ENCODE measurements at regions not wholly inside any gene's neighbourhood (a gene's known extent, or its start where the extent isn't known, plus 50 kb on each side); places are given as distances from the start of the nearest gene placed in this dataset.
"Not testable (repeated sequence)": the region's sequence is repeated elsewhere in the genome, so short reads cannot be mapped to it uniquely, and the experiment has no call there.

DNA sequence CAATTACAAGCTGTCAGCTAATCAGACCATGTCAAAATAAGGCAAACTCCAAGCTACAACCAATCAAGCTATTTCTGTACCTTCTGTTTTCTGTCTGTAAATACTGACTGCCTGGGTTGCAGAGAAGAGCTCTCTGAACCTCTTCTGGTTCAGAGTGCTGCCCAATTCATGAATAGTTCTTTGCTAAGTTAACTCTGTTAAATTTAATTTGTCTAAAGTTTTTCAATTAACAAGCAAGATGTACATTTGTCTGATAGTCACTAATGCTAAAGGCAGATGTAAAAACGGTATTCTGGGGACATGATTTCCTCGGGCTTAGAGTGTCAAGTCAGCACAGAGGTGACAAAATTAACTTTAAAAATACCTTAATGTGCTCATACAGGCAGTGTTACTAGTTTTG lies 408.3 kb upstream of the CLINT1 start:
- intact Hi-C loops (cut with micrococcal nuclease), result no loop called here

DNA sequence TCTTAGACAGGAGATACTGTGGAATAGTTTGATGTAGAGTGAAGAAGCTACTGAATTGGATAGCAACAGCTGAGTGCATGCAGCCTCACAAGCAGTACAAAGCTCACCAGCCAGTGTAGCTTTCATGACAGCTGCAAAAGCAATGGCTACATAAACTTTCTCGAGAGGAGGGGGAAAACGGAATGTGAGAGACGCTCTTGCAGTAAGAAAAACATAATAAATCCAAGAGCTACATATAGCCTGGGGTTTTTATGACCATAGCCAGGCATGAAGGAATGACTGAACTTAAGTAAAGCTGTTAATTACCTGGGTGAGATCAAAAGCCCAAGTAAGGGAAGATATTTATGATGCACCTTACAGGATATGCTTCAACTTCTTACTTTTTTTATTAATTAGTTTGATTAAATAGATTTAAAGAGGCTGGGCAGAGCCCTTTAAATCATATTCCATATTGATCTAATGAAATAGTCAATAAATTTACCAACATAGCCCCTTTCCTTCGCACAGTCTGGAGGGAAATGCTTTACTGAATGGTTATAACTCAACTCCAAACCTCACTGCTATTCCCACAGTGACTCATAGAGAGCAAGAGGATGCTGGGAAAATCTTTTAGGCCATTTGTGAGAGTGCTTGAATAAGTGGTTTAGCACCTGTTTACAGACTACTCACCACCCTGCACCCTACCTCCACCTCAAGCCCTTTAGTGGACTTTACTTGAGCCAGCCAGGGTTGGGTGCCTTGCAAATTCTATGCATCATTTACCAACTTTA lies 407.2 kb upstream of the CLINT1 start:
- intact Hi-C loops (cut with micrococcal nuclease), result no loop called here

GRCh38 chr5:158265346-158265745 lies 406.4 kb upstream of the CLINT1 start:
- intact Hi-C loops (cut with micrococcal nuclease), result no loop called here

GRCh38 chr5:158264264-158264663 lies 405.3 kb upstream of the CLINT1 start:
- intact Hi-C loops (cut with micrococcal nuclease), result no loop called here

- intact Hi-C loops (cut with micrococcal nuclease), result no loop called here
Observed at GRCh38 chr5:158261674-158262367, 402.9 kb upstream of the CLINT1 start.

DNA sequence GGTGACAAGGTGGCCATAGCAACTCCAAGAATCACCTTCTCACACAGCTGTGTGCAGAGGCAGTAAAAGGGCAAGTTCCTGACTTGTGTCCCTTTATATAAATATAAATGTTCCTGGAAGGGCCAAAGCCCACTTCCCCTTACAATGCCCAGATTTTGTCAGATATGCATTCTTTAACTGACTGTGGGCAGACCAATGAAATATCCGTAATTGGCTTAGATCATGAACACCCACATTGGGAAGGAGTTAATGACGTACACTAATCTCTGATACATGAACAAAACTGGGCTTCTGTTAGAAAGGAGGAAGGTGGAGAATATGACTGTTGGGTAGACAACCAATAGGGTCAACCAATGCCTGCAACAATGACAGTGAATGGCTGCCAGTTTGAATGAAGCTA lies 397.2 kb upstream of the CLINT1 start:
- intact Hi-C loops (cut with micrococcal nuclease), result no loop called here

DNA sequence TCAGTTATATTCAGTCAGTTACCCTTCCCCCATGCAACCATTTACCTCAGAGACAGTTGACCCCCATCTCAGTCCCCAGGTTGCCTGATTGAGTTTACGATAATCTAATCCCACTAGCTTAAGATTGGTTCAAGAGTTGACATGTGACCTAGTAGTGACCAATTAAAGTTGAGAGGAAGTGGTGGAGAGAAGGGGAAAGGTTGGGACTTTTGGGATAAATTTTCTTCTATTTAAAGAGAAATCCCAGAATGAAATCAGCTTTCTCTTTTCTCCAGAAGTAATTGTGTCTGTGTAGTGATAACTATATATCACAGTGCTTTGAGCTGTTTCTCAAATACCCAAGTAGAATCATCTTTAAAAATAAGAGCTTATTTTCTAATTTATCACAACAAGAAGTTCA lies 396.7 kb upstream of the CLINT1 start:
- intact Hi-C loops (cut with micrococcal nuclease), result no loop called here

- intact Hi-C loops (cut with micrococcal nuclease), result no loop called here
Observed at GRCh38 chr5:158246661-158247060, 387.7 kb upstream of the CLINT1 start.

DNA sequence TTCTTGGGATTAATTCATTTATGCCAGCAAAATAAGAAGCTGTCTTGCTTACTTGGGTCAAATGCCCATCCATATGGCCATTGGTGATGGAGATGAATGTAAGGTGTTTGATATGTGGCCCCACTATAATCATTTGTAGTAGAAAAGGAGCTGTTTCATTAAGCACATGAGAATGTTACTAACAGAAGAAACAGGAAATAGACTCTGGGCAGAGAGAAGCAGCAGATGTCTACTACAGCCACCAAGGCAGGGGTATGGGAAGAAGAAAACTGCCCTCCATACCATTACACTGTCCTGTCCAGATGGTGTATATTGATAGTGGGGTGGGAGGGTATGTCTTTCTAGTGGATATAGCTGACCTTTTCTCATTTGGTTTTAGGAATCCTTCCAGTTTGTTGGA lies 386.6 kb upstream of the CLINT1 start:
- intact Hi-C loops (cut with micrococcal nuclease), result no loop called here

GRCh38 chr5:158244882-158245281 lies 385.9 kb upstream of the CLINT1 start:
- intact Hi-C loops (cut with micrococcal nuclease), result no loop called here

- intact Hi-C loops (cut with micrococcal nuclease), result no loop called here
Observed at GRCh38 chr5:158236511-158237335, 377.8 kb upstream of the CLINT1 start.

DNA sequence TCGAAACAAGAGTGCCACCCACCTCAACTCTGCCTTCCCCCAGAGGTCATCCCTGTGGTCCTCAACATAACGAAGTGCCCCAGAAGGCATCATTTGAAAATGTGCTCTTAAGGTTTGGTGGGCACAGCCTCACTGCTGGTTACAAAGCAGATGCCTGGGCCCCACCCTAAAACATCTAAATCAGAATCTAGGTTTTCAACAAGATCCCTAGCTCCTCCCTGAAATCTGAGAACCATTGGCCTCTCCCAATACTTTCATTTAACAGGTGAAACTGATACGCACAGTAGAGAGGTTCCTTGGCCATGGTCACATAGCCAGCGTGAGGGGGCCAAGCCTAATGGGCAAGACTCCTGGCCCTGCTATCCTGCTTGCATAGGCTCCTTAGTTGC lies 376.2 kb upstream of the CLINT1 start:
- intact Hi-C loops (cut with micrococcal nuclease), result no loop called here

DNA sequence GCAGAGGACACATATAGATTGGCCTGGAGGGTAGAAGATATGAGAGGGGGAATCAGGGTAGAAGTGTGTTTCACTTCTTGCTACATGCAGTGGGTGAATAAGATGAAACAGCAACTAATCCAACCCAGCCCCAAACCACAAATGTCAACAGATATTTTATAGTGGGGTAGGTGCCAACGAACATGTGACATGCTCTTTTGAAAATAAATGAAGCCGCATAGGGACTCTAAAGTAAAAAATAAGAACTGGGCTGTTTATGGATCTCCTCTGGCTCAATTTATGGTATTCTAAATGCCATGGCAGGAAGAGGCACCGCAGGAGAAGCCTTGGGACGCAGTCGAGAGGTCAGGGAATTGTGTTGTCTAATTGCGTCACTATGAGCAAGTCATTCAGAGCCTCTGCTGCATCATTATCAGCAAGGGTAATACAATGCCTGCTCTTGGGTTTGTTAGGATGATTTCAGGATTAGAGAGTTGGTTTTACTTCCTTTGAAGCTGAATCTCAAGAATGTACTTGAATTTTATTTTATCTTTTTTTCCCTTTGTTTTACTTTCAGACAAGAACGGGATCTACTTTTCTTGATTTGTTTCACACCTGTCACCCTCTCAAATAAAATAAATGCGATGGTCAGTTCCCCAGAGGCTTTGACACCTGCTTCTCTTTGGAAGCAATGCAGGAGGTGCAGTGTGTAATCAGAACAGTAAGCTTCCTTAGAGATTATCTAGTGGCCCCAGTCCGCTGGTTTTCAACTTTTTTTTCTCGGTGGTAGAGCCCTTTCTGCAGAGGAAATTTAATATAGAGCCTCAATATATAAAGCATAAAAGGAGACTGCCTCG lies 375.6 kb upstream of the CLINT1 start:
- intact Hi-C loops (cut with micrococcal nuclease), result no loop called here

DNA sequence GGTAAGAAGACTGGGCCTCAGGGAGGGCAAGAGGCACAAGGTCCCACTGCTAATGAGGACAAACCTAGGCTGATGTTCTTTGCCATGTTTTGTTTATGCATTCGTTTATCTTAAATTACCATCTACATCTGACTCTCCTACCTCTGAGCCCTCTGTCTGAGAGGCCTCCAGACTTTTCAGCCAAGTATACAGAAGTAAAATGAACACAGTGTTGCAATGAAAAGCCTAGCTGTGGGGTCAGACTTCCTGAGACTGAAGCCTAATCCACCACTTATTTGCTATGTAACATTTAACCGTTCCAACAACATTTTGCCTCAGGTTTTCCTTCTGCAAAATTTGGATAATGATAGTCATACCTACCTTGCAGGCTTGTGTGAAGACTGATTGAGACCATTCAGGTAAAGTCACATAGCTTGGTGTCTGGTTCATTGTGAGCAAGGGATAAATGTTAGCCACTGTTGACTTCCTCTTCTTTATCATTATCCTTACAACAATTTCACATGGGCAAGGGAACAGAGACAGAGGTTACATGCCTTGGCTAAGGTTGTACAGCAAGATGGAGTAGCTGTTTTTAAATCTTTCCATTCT lies 374.9 kb upstream of the CLINT1 start:
- intact Hi-C loops (cut with micrococcal nuclease), result no loop called here

- intact Hi-C loops (cut with micrococcal nuclease), result not testable (repeated sequence)
Observed at GRCh38 chr5:158227314-158227713, 368.4 kb upstream of the CLINT1 start.

GRCh38 chr5:158226496-158226895 lies 367.6 kb upstream of the CLINT1 start:
- intact Hi-C loops (cut with micrococcal nuclease), result no loop called here

DNA sequence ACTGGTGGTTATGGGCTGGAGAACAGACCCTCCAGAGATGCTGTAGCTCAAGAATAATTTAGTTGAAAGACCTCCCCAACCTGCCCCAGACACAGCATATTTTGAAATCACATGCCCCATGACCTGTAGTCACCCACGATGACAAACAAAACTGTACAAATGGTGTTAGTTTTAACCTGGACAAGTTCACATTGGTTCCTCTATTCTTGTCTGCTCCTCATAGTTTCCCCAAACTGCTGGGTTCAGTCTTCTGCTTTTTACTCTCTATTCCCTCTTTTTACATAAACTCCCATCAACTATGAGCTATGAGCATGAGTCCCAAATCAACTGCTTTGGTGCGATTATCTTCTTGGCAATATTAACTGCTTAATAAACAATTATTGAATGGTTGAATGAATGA lies 365.3 kb upstream of the CLINT1 start:
- intact Hi-C loops (cut with micrococcal nuclease), result no loop called here

DNA sequence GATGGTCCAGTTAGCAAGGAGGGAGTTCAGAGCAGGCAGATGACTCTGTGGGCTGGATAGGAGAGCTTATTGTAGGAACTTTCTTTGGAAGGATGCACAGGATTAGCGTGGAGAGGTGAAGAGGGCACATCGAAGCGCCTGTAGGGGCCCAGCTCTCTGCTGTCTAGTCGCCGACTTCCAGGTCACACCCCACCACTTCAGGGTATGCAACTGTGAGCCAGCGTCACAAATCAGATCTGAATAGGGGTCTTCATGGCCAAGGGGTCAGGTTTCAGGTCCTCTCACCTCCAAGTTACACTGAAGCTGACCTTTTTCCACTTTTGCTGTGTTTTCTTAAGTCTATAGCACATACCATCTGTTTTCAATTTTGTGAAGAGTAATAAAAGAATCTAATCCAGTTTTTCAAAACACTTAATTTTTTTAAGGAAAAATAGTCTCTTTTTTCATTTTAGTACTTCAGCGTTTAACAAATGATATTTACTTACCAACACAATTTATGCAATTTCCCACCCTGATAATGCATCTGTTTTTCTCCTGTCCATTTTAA lies 364.2 kb upstream of the CLINT1 start:
- intact Hi-C loops (cut with micrococcal nuclease), result no loop called here

GRCh38 chr5:158212917-158213316 lies 354.0 kb upstream of the CLINT1 start:
- intact Hi-C loops (cut with micrococcal nuclease), result no loop called here

DNA sequence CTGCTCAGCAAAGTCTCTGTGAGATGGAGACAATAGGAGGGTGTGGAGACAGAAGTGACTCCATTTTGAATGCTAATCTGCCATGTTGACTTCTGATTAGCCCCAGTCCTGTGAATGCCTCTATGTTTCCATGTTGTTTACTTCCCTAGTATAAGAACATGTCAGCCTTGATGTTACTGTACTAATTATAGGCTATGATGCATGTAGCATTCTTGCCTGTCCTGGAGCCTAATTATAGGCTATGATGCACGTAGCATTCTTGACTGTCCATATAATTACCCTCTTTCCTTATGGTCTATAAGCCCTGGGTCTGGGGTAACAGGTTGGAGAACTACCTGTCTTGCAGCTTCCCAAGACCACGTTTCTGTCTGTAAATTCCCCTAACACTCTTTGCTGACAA lies 353.3 kb upstream of the CLINT1 start:
- intact Hi-C loops (cut with micrococcal nuclease), result no loop called here

Measured in T-helper 2 cell treated with Interferon-gamma antibody and Interleukin-4, amounts not matched to agents 100 ng/mL and 5 ng/mL, for 36 hours (primary cell).